ENCODE measurements at regions not wholly inside any gene's neighbourhood (a gene's known extent, or its start where the extent isn't known, plus 50 kb on each side); places are given as distances from the start of the nearest gene placed in this dataset.

GRCh38 chr5:110852541-110852940 is 113.7 kb downstream of the SLC25A46 start:
- no peak overlapping the region for H3K4ac ChIP-seq (replicated peaks; ENCODE audit: insufficient read length, low read depth, low read length)
- H3K79me1 ChIP-seq (ENCODE audit: low read depth, low read length) = no peaks in the 10 kb centered on the region
- no peak overlapping the region for H2BK12ac ChIP-seq (ENCODE audit: low read depth, low read length)
- H3K9ac ChIP-seq (replicated peaks in 1 of 4; ENCODE audit: extremely low read depth in 1 of 4, low read depth in 3 of 4, low read length in 3 of 4) = no peak overlapping the region
- no peak overlapping the region for H4K5ac ChIP-seq (ENCODE audit: insufficient read length, low read depth, low read length)
- H3K9me3 ChIP-seq (ENCODE audit: insufficient read depth in 2 of 2, low read depth in 1 of 2, low read length in 1 of 2) = no peaks in the 10 kb centered on the region
- no peaks in the 10 kb centered on the region for H3K79me2 ChIP-seq (ENCODE audit: control insufficient read depth in 1 of 2, insufficient read depth in 2 of 2, low read length in 2 of 2)
- H3K4me3 ChIP-seq (ENCODE audit: extremely low read depth in 1 of 4, insufficient read depth in 2 of 4, low read depth in 3 of 4, low read length in 4 of 4) = no peak overlapping the region
- H2AFZ ChIP-seq (ENCODE audit: low read length) = no peak overlapping the region
- no peak overlapping the region for H3K23ac ChIP-seq (ENCODE audit: insufficient read length)
- no peaks in the 10 kb centered on the region for H3K27me3 ChIP-seq (replicated peaks in 1 of 4; ENCODE audit: control insufficient read depth in 3 of 4, extremely low read depth in 1 of 4, insufficient read depth in 3 of 4, low read length in 3 of 4)
- no peak overlapping the region for H2BK120ac ChIP-seq (replicated peaks; ENCODE audit: low read depth, low read length)
- H2AK5ac ChIP-seq (ENCODE audit: low read depth, low read length) = no peak overlapping the region
- H3K23me2 ChIP-seq (ENCODE audit: low read depth, low read length) = no peaks in the 10 kb centered on the region
- H2BK15ac ChIP-seq (ENCODE audit: low read length) = no peak overlapping the region
- no peak overlapping the region for H4K91ac ChIP-seq (replicated peaks; ENCODE audit: insufficient read length, low read length)
- H2BK5ac ChIP-seq (ENCODE audit: low read depth, low read length) = no peak overlapping the region
- no peak overlapping the region for H3K18ac ChIP-seq (ENCODE audit: extremely low read depth, low read length)
- whole genome bisulfite sequencing, 2 experiments (ENCODE audit: extremely low coverage in 1 of 2, insufficient coverage in 1 of 2, insufficient read length in 1 of 2, insufficient replicate concordance in 2 of 2, low coverage in 1 of 2, low lambda C conversion rate in 2 of 2, missing lambda C conversion rate in 1 of 2) = 96% methylated on average over 1 of the region's 1 CpG; no CpG with 5 or more reads in 1 of the 2 experiments
- H3K4me2 ChIP-seq (ENCODE audit: insufficient read depth in 1 of 2, low read depth in 2 of 2, low read length in 2 of 2) = no peak overlapping the region
- FAIRE-seq (no peak), DNase-seq (ENCODE audit: low read depth in 1 of 2, low spot score in 2 of 2) (no peak)
- ChIA-PET POLR2A (ENCODE audit: partially characterized antibody) (no interaction called here), CTCF (ENCODE audit: partially characterized antibody) (interaction anchor here (0.7 kb wide), 1 partner anchor 28 kb away, joined by 3 read pairs; no protein-coding TSS in a partner anchor)
- H3K36me3 ChIP-seq (ENCODE audit: control insufficient read depth in 2 of 4, insufficient read depth in 4 of 4, low read length in 3 of 4) = no peaks in the 10 kb centered on the region
- no peaks in the 10 kb centered on the region for H4K20me1 ChIP-seq (replicated peaks in 1 of 2; ENCODE audit: control insufficient read depth in 1 of 2, insufficient read depth in 2 of 2, low read length in 2 of 2)
- no peak overlapping the region for H2BK20ac ChIP-seq (ENCODE audit: low read length)
- H3K27ac ChIP-seq (ENCODE audit: low read depth, low read length) = no peak overlapping the region
- TF ChIP-seq SP4 (IDR thresholded peaks at IDR 0.05; ENCODE audit: low read length) = no peak
- no peak for TF ChIP-seq TAF1 (IDR thresholded peaks at IDR 0.05; ENCODE audit: low read depth, low read length)
- no peak for TF ChIP-seq GTF2F1 (IDR thresholded peaks at IDR 0.05; ENCODE audit: borderline replicate concordance, low read depth, low read length)
- H4K8ac ChIP-seq (ENCODE audit: extremely low read depth, insufficient read depth, low read length) = no peak overlapping the region
- no peaks in the 10 kb centered on the region for H3K4me1 ChIP-seq (replicated peaks in 1 of 4; ENCODE audit: control insufficient read depth in 3 of 4, insufficient read depth in 4 of 4, low read length in 3 of 4)
- H3K14ac ChIP-seq (ENCODE audit: insufficient read length) = no peak overlapping the region
- no peak overlapping the region for H3K56ac ChIP-seq (replicated peaks; ENCODE audit: insufficient read length, low read depth, low read length)
